Keratinocyte (primary cell): ENCODE measurements at regions not wholly inside any gene's neighbourhood (a gene's known extent, or its start where the extent isn't known, plus 50 kb on each side); places are given as distances from the start of the nearest gene placed in this dataset.

Experiments used
- CTCF ChIP-seq, 3 experiments: IDR thresholded peaks in 1 of 3; conservative IDR thresholded peaks in 1 of 3; optimal IDR thresholded peaks in 1 of 3; 2 replicates in 2 of 3; 3 replicates in 1 of 3; pipeline versions ENCODE3 to v1.5.1; 2011; ENCODE audit warnings: low read length in 3 of 3, mild to moderate bottlenecking in 3 of 3, moderate library complexity in 2 of 3, control low read depth in 1 of 3, inconsistent platforms in 1 of 3; ENCODE audit not compliant: insufficient read depth in 2 of 3; ENCODE audit errors: extremely low read depth in 1 of 3
- EZH2 ChIP-seq: IDR thresholded peaks from one replicate; pipeline ENCODE4 v1.6.1; 2012; ENCODE audit warnings: inconsistent platforms, mild to moderate bottlenecking, low read length, moderate library complexity

GRCh38 chrX:40325161-40325560 lies 227.4 kb upstream of the BCOR start:
- no peak for TF ChIP-seq CTCF (optimal IDR thresholded peaks at IDR 0.05 in 1 of 3, IDR thresholded peaks at IDR 0.05 in 1 of 3, conservative IDR thresholded peaks at IDR 0.05 in 1 of 3; ENCODE audit: extremely low read depth in 1 of 3, insufficient read depth in 2 of 3, low read length in 3 of 3)
- no peak for TF ChIP-seq EZH2
